CD4-positive, alpha-beta T cell treated with Interleukin-2 at 100 ng/mL for 4 hours (primary cell): ENCODE measurements at regions not wholly inside any gene's neighbourhood (a gene's known extent, or its start where the extent isn't known, plus 50 kb on each side); places are given as distances from the start of the nearest gene placed in this dataset.

Source experiments
- DNase-seq: peaks from one replicate; pipeline ENCODE4 v3.0.0-alpha.2; 2020; ENCODE audit warnings: low spot score

DNA sequence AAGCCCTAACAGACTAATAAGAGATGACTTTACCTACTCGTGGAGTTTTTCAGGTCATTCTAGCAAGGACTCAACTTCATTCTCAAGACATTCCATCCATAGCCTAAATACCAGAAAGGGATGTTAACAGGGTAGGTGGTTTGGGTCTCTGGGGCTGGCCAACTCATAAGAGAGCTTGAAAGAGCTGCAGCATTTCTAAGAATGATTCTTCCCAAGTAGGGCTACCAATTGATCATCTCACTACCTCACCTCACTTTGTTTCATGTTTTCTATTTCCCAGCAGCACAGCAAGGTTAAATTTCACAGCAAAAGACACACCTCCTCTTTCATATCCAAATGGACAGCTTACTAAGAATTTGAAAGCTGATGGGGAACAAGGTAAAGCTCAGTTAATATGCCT is 614.8 kb upstream of the DIPK2B start:
- no peak for DNase-seq

DNA sequence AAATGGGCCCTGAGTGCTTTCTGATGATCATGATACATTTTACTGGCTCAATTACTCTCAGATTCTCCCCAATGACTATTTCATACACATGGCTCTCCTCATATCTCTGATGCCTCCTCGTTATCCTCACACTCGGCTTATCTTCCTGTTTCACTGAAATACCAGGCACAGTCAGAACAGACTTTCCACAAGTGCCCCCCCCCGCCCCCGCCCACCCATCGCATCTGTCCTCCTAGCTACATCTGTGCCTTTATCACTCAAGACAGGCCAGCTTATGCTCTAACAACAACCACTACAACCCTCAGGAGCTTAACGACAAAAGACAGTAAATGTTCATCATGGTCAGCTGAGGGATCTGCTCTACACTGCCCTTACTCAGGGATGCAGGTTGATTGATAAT is 610.6 kb upstream of the DIPK2B start:
- no peak for DNase-seq

DNA sequence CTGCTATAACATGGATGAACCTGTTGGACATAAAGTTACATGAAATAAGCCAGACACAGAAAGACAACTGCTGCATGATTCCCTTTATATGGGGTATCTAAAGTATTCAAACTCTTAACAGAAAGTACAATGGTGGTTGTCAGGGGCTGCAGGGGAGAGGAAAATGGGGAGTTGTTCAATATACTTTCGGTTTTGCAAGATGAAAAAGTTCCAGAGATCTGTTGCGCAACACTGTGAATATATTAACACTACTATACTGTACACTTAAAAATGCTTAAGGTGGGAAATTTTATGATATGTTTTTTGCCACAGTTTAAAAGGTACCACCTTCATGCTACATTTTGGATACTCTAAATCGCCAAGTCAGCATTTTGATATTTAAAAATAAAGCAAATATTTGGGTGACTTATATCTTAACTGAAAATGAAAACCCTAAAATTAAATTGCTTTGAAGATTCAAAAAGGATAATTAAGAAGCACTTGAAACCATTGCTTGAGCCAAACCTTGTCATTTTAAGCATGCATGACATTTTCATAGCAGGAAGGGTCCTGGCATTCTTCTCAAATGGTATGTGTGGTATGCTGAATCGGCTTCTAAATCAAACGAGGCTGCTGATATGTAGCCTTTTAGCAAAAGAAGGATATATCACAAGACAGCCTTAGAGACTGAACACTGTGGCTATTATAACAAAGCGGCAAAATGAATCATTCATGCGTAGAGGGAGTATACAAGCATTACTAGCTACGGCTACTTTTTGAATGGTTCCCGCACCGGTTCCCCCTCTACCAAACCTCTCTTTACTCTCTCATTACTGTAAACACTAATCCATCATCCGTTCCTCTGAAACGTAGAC is 607.1 kb upstream of the DIPK2B start:
- DNase-seq, result peak; percentile 17

DNA sequence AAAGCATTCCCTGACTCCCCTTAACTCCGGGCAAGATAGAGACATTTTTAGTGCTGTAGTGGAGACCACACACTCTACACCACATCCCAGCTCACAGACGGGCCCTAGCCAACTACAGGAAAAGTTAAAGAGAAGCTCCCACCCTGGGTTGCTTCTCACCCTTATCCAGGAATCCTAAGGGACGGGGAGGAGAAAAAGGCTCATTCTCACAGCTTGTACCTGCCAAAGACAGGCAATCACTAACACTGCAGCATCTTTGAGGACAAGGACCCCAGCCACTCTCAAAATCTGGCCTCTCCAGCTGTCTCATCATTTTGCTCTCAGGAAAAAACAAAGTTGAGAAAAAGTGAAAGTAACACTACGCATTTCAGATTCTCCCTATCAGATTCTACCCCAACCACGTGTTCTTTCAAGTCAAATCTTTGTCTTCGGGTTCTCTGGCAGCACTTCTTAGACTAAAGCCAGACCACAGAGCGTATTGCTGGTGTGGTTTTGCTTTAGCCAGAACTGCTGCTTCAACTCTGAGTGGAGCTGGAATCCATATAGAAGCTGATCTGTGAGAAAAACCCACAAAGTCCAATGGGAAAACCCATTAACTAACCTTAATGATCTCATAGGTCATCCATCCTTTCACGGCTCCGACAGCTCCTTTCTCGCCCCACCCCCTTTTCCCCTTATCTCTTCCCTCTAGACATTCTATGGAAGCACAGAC is 605.9 kb upstream of the DIPK2B start:
- peak; percentile 71 for DNase-seq

DNA sequence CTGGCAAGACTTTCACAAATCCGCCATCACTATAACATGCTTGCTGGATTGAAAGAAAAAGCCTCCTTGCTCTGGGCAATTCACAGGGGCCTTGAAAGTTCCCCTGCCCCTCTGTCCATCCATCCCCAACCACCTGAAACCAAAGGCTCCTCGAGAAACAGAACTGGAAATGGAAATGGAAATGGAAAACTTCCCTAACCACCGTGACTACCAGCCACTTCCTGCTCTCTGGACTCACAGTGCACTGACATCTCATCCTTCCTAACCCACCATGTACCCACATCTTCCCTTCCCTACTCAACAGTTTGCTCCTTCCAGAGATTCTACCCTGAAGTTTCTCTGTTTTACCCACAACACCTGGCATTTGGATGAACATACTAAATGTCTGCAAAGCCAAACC is 603.6 kb upstream of the DIPK2B start:
- DNase-seq, result no peak

- peak; percentile 62 for DNase-seq
Measured at GRCh38 chrX:45803383-45803921, 602.8 kb upstream of the DIPK2B start.

GRCh38 chrX:45801554-45801953 is 600.9 kb upstream of the DIPK2B start:
- DNase-seq, result peak; percentile 55

GRCh38 chrX:45800746-45801453 is 600.2 kb upstream of the DIPK2B start:
- DNase-seq, result peak; percentile 42

GRCh38 chrX:45799576-45799975 is 598.9 kb upstream of the DIPK2B start:
- DNase-seq, result no peak

DNA sequence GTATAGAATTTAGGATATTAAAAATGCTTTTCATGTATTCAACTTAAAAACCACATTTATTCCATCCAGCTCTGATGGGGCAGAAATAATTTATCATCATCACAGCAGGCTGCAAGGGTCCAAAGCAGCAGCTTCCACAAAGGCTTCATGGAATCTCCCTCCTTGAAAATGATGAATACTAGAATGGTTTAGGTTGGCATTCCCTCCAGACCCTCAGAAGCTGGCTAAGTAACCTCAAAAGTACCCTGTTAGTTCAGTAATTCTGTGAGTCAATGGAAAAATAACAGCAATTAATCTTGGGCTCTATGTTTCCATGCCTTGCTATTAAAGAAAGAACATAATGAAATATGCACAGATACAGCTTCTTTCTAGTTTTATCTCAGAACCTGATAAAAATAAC is 594.9 kb upstream of the DIPK2B start:
- no peak for DNase-seq

DNA sequence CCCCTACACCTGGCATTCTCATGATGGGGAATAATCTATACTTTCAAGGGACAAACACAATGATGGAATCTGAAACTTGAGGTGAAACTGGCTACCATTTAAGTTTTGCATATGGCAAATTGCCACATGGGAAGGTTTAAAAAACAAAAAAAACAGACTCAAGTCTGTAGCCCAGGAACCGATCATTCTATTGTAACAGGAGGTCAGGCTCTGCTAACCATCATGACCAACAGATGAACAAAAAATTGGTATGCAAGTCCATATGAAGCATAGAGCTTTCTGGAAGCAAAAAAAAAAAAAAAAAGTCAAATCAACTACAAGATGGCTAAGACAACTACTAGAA is 594.3 kb upstream of the DIPK2B start:
- no peak for DNase-seq

DNA sequence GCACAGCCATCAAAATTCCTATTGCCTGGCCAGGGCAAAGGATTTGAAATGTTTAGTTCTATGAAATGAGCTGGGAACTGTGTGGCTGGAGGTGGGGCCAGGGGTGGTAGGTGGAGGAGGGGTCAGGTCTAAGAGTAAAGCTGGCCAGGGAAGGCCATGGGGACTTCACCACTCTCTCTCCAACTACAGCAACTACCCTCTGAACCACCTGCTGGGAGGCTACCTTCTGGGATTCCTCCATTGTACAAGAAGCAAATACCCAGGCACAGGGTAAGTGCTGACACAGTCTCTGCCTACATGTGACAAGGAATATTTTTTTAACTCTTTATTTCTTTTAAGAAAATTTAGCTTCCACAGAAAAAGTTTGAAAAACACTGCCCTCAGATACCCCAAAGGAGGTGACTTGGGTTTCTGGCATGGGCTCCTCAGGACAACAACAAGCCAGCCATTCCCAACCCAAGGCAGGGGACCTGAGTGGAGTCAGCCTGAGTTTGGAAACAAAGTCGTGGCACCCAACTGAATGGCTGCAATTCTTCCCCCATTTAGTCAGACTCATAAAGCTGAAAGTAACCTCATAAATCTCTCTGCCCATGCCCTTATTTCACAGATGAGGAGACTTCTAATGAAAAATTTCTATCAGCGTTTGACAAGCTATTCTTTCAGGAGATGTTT is 593.8 kb upstream of the DIPK2B start:
- DNase-seq, result no peak

DNA sequence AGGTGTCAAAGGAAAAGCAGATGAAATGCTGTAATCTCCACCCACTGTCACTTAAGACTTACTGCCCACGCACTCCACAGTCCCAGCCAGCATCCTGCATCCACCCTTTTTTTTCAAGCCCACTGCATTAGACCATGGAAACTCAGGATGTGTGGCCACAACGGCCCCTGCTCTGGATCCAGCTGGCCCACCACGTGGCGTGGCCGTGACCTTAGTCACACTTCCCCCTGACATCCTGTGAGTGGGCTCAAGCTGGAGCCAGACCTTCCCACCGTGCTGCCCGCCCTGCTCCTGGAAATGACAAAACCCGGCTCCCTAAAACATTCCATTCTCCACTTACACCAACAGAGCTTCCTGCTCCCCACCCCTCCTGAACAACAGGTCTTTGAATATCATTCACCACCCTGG is 588.3 kb upstream of the DIPK2B start:
- DNase-seq, result no peak

GRCh38 chrX:45788315-45788714 is 587.6 kb upstream of the DIPK2B start:
- DNase-seq, result no peak

DNA sequence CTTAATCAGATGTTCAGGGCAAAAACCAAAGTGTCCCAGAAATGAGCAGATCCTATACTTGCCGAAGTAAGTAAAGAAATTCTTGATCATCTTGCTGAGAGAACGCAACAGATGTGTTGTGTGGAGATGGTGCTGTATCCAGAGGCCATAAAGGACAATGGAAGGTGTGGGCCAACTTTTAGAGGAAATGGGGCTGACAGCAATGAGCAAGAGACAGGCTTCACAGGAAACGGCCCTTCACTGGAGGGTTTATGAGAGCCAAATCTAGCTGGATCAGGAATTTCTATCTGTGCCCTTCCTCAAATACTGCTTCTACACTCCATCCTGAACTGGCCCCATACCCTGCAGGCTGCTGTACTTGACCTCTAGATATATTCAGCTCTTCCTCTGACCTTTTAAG is 583.9 kb upstream of the DIPK2B start:
- DNase-seq, result no peak

- no peak for DNase-seq
Measured at GRCh38 chrX:45783002-45783401, 582.3 kb upstream of the DIPK2B start.

- DNase-seq, result peak; percentile 38
Measured at GRCh38 chrX:45781901-45782553, 581.4 kb upstream of the DIPK2B start.

GRCh38 chrX:45778616-45779015 is 577.9 kb upstream of the DIPK2B start:
- no peak for DNase-seq

DNA sequence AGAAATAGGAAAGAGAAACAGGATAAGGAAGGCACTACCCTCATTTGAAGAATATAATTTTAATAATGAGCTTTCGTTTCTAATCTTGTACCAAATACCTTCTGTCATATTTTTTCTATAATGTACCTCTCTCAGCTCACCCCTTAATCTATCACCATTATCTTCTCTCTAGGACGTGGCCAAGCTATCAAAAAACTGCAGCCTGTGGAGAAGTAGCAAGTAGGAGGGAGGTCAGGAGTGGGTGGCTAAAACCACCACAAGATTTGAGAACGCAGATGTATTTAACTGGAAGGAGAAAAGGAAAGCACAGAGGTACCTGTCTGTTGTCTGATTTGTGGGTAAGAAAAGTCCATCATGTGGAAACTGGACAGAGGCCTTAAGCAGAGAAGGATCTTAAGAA is 576.7 kb upstream of the DIPK2B start:
- no peak for DNase-seq

- DNase-seq, result no peak
Measured at GRCh38 chrX:45775468-45775867, 574.8 kb upstream of the DIPK2B start.

GRCh38 chrX:45774961-45775360 is 574.3 kb upstream of the DIPK2B start:
- no peak for DNase-seq

DNA sequence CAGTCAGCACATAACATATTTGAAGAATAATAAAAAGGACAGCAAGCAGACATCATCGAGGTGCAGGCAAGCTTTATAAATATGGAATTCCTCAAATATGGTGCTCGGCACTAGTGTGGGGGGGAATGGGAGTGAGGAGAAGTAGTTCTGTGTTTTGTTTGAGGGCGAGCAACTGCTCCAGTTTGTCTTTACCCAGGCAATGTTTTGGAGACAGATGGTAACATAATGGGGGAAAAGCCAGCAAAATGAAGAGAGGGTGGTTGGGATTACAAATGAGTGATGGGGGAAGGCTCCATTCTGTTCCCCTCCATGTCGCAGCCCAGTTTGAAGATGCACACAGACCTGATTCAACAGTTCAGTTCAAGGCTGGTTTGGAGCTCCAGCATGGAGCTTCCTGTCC is 572.9 kb upstream of the DIPK2B start:
- DNase-seq, result no peak
